Fibroblast of the conjunctiva (primary cell): ENCODE measurements at regions not wholly inside any gene's neighbourhood (a gene's known extent, or its start where the extent isn't known, plus 50 kb on each side); places are given as distances from the start of the nearest gene placed in this dataset.
"Not testable (repeated sequence)": the region's sequence is repeated elsewhere in the genome, so short reads cannot be mapped to it uniquely, and the experiment has no call there.

Source experiments
- DNase-seq: peaks from one replicate; pipeline ENCODE4 v3.0.0-alpha.2; 2010; ENCODE audit warnings: low read depth

GRCh38 chrX:13518126-13518525 lies 51.3 kb upstream of the EGFL6 start:
- no peak for DNase-seq

GRCh38 chrX:13515211-13515930 lies 54.0 kb upstream of the EGFL6 start:
- DNase-seq = no peak

- no peak for DNase-seq
Measured at GRCh38 chrX:13511944-13512330, 57.5 kb upstream of the EGFL6 start.

- DNase-seq = no peak
Measured at GRCh38 chrX:13511241-13511943, 58.0 kb upstream of the EGFL6 start.

GRCh38 chrX:13507893-13508292 lies 61.5 kb upstream of the EGFL6 start:
- DNase-seq = no peak

- DNase-seq = peak; percentile 30
Measured at GRCh38 chrX:13506574-13506973, 62.8 kb upstream of the EGFL6 start.

GRCh38 chrX:13502590-13502989 lies 66.8 kb upstream of the EGFL6 start:
- no peak for DNase-seq

GRCh38 chrX:13499736-13500135 lies 69.7 kb upstream of the EGFL6 start:
- DNase-seq = no peak

- no peak for DNase-seq
Measured at GRCh38 chrX:13498238-13498637, 71.2 kb upstream of the EGFL6 start.

- no peak for DNase-seq
Measured at GRCh38 chrX:13495232-13495631, 74.2 kb upstream of the EGFL6 start.

GRCh38 chrX:13494562-13494961 lies 74.8 kb upstream of the EGFL6 start:
- no peak for DNase-seq

- DNase-seq = no peak
Measured at GRCh38 chrX:13493659-13494058, 75.7 kb upstream of the EGFL6 start.

- no peak for DNase-seq
Measured at GRCh38 chrX:13492286-13492685, 77.1 kb upstream of the EGFL6 start.

- DNase-seq = no peak
Measured at GRCh38 chrX:13491061-13491460, 78.3 kb upstream of the EGFL6 start.

GRCh38 chrX:13489454-13489853 lies 79.9 kb upstream of the EGFL6 start:
- peak; percentile 56 for DNase-seq

- DNase-seq = peak; percentile 80
Measured at GRCh38 chrX:13487731-13488505, 81.5 kb upstream of the EGFL6 start.

- DNase-seq = no peak
Measured at GRCh38 chrX:13485167-13485566, 84.2 kb upstream of the EGFL6 start.

GRCh38 chrX:13483773-13484172 lies 85.6 kb upstream of the EGFL6 start:
- no peak for DNase-seq

GRCh38 chrX:13482746-13483541 lies 86.5 kb upstream of the EGFL6 start:
- no peak for DNase-seq

- not testable (repeated sequence) for DNase-seq
Measured at GRCh38 chrX:13480780-13481179, 88.6 kb upstream of the EGFL6 start.

GRCh38 chrX:13479452-13479813 lies 90.0 kb upstream of the EGFL6 start:
- DNase-seq = no peak

GRCh38 chrX:13478740-13479451 lies 90.5 kb upstream of the EGFL6 start:
- DNase-seq = no peak
